Gastroesophageal sphincter (tissue), 3 donors: ENCODE measurements at regions not wholly inside any gene's neighbourhood (a gene's known extent, or its start where the extent isn't known, plus 50 kb on each side); places are given as distances from the start of the nearest gene placed in this dataset.

ENCODE experiments used
- EP300 ChIP-seq: sonication (generic); formaldehyde crosslinking; IDR thresholded peaks from one replicate; pipeline ENCODE4 v1.6.1; 2017; ENCODE audit warnings: antibody characterized with exemption, mild to moderate bottlenecking
- POLR2A ChIP-seq, 2 donors: fragments of 450-650 bp; IDR thresholded peaks; one replicate each; pipeline ENCODE4 v1.6.1; 2017; ENCODE audit warnings: antibody characterized with exemption in 2 of 2, mild to moderate bottlenecking in 2 of 2, moderate library complexity in 1 of 2
- POLR2AphosphoS5 ChIP-seq: sonication (generic); formaldehyde crosslinking; IDR thresholded peaks from one replicate; pipeline ENCODE4 v1.6.1; 2017; ENCODE audit warnings: antibody characterized with exemption
- TF ChIP-seq, protein P1 (sequence below), 4 experiments: fragments of 200-600 bp in 2 of 4; fragments of 450-650 bp in 2 of 4; sonication (generic) in 1 of 4; IDR thresholded peaks; one replicate each; pipeline ENCODE4 v1.5.1; 2017 to 2019; ENCODE audit warnings: antibody characterized with exemption in 4 of 4, mild to moderate bottlenecking in 2 of 4, moderate library complexity in 2 of 4

- TF ChIP-seq POLR2A (IDR thresholded peaks at IDR 0.05) (no peak), EP300 (no peak), POLR2AphosphoS5 (no peak)
- TF ChIP-seq, protein P1, sequence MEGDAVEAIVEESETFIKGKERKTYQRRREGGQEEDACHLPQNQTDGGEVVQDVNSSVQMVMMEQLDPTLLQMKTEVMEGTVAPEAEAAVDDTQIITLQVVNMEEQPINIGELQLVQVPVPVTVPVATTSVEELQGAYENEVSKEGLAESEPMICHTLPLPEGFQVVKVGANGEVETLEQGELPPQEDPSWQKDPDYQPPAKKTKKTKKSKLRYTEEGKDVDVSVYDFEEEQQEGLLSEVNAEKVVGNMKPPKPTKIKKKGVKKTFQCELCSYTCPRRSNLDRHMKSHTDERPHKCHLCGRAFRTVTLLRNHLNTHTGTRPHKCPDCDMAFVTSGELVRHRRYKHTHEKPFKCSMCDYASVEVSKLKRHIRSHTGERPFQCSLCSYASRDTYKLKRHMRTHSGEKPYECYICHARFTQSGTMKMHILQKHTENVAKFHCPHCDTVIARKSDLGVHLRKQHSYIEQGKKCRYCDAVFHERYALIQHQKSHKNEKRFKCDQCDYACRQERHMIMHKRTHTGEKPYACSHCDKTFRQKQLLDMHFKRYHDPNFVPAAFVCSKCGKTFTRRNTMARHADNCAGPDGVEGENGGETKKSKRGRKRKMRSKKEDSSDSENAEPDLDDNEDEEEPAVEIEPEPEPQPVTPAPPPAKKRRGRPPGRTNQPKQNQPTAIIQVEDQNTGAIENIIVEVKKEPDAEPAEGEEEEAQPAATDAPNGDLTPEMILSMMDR (IDR thresholded peaks at IDR 0.05), result no peak
These were observed 78.1 kb upstream of the HABP2 start for GRCh38 chr10:113474752-113475151.
